Tibial artery (tissue), 4 donors: ENCODE measurements at regions not wholly inside any gene's neighbourhood (a gene's known extent, or its start where the extent isn't known, plus 50 kb on each side); places are given as distances from the start of the nearest gene placed in this dataset.

Source experiments
- DNase-seq, 2 donors: peaks; one replicate each; pipeline ENCODE4 v3.0.0-alpha.2; 2019
- H3K27ac ChIP-seq, 2 donors: fragments of 200-600 bp; sonication (generic) in 1 of 2; 1 replicate in 1 of 2; 2 replicates in 1 of 2; pipeline ENCODE4 v1.5.1; 2018 to 2019; ENCODE audit warnings: mild to moderate bottlenecking in 1 of 2
- H3K27me3 ChIP-seq, 2 donors: fragments of 200-600 bp; sonication (generic) in 1 of 2; one replicate each; pipeline versions ENCODE4 v1.5.1 to v1.6.0; 2016 to 2019
- H3K36me3 ChIP-seq, 3 donors: fragments of 200-600 bp; sonication (generic) in 2 of 3; one replicate each; pipeline ENCODE4 v1.5.1; 2016 to 2019; ENCODE audit warnings: mild to moderate bottlenecking in 2 of 3
- H3K4me1 ChIP-seq, 4 donors: fragments of 200-600 bp; sonication (generic) in 2 of 4; 1 replicate in 3 of 4; 2 replicates in 1 of 4; pipeline ENCODE4 v1.5.1; 2016 to 2019
- H3K4me3 ChIP-seq, 2 donors: fragments of 200-600 bp; sonication (generic) in 1 of 2; 1 replicate in 1 of 2; 2 replicates in 1 of 2; pipeline ENCODE4 v1.5.1; 2018 to 2019; ENCODE audit warnings: mild to moderate bottlenecking in 2 of 2
- H3K9me3 ChIP-seq, 3 donors: fragments of 200-600 bp; sonication (generic) in 1 of 3; one replicate each; pipeline ENCODE4 v1.5.1; 2016 to 2019
- intact Hi-C: fragments of 100-400 bp; cut with DNase I; formaldehyde crosslinking; loops from one replicate; pipeline ENCODE4 v1.15.0; 2023; ENCODE audit warnings: low total_unique reads
- TF ChIP-seq, protein P1 (sequence below), 2 experiments: fragments of 200-600 bp in 1 of 2; fragments of 450-650 bp in 1 of 2; IDR thresholded peaks; one replicate each; pipeline ENCODE4 v1.5.1; 2017 to 2019; ENCODE audit warnings: antibody characterized with exemption in 2 of 2, mild to moderate bottlenecking in 1 of 2, moderate library complexity in 1 of 2

DNA sequence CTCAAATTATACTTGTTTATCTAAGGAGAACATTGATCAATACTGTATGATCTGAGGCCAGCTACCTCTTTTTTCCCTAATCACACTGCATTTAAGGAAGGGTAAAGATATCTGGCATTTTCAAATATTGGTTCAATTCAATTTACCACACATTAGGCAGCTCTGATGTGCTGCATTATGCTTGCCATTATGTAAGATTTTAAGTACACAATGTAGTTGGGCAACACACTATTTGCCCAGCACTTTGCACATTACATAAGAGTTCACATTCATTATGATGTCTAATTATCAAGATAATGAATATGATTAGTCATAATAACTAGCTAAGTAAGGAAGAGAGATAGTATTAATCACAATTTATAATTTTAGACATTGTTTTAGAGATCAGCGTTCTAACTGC is 196.3 kb downstream of the BCHE start:
- TF ChIP-seq, protein P1, sequence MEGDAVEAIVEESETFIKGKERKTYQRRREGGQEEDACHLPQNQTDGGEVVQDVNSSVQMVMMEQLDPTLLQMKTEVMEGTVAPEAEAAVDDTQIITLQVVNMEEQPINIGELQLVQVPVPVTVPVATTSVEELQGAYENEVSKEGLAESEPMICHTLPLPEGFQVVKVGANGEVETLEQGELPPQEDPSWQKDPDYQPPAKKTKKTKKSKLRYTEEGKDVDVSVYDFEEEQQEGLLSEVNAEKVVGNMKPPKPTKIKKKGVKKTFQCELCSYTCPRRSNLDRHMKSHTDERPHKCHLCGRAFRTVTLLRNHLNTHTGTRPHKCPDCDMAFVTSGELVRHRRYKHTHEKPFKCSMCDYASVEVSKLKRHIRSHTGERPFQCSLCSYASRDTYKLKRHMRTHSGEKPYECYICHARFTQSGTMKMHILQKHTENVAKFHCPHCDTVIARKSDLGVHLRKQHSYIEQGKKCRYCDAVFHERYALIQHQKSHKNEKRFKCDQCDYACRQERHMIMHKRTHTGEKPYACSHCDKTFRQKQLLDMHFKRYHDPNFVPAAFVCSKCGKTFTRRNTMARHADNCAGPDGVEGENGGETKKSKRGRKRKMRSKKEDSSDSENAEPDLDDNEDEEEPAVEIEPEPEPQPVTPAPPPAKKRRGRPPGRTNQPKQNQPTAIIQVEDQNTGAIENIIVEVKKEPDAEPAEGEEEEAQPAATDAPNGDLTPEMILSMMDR (IDR thresholded peaks at IDR 0.05), result no peak
- peaks cover 0 to 15% (median 9%) of the 10 kb centered on the region in 4 donors for H3K4me1 ChIP-seq
- no peak for DNase-seq
- H3K4me3 ChIP-seq, result no peak overlapping the region
- no peaks in the 10 kb centered on the region for H3K9me3 ChIP-seq
- intact Hi-C loops, result no loop called here
- H3K36me3 ChIP-seq, result no peaks in the 10 kb centered on the region
- no peak overlapping the region for H3K27ac ChIP-seq
- no peaks in the 10 kb centered on the region for H3K27me3 ChIP-seq

DNA sequence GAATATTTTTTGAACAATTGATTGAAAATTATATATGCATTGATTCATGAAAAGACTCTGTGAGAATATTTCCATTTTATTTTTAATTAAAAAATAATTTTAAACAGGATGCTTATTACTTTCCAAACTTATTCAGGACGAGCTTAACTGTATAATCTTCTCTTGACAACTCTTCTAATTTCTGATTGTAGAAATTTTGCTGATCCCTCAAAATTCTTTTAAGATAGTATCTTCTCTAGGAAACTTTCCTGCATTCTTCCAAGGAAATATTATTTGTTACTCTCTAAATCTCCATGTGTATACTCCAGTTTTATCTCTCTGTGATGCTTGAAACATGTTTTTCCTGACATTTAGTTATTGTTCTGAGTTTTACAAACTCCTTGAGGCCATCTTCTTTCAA is 197.2 kb downstream of the BCHE start:
- intact Hi-C loops, result no loop called here
- Histone ChIP-seq H3K9me3 (no peaks in the 10 kb centered on the region), H3K36me3 (no peaks in the 10 kb centered on the region), H3K4me1 (peaks cover 0 to 15% (median 9%) of the 10 kb centered on the region in 4 donors), H3K27me3 (no peaks in the 10 kb centered on the region), H3K4me3 (no peak overlapping the region), H3K27ac (no peak overlapping the region)
- no peak for DNase-seq
- TF ChIP-seq, protein P1 (IDR thresholded peaks at IDR 0.05), result no peak

DNA sequence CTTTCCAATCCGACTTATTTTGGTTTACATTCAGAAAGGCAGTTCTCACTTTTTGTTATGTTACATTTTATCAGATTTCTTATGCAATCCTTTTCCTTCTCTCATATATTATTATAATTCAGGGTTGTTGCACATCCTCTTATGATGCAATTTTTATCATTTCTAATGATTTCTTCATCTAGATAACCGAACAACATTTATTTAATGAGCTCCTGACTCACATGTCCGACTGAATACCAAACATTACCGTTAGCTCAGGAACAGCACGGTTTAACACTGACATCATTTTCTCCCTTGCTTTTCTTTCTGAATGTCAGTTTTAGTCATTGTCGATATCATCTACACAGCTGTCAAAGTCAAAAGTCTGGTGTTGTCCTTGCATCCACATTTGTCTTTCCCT is 199.2 kb downstream of the BCHE start:
- Histone ChIP-seq H3K27ac (no peak overlapping the region), H3K4me1 (peaks cover 0 to 7% (median 3%) of the 10 kb centered on the region in 4 donors), H3K4me3 (no peak overlapping the region), H3K9me3 (no peaks in the 10 kb centered on the region), H3K36me3 (no peaks in the 10 kb centered on the region), H3K27me3 (no peaks in the 10 kb centered on the region)
- intact Hi-C loops, result no loop called here
- TF ChIP-seq, protein P1 (IDR thresholded peaks at IDR 0.05), result no peak
- DNase-seq, result no peak

DNA sequence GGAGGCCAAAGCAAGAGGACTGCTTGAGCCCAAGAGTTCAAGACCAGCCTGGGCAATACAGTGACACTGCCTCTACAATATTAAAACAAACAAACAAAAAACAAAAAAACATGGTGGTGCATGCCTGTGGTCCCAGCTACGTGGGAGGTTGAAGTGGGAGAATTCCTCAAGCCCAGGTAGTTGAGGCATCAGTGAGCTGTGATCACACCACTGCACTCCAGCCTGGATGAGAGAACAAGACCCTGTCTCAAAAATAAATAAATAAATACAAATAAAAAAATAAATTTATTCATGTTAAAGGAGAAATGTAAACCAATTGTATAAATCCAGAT is 200.6 kb downstream of the BCHE start:
- Histone ChIP-seq H3K36me3 (no peaks in the 10 kb centered on the region), H3K9me3 (no peaks in the 10 kb centered on the region)
- TF ChIP-seq, protein P1 (IDR thresholded peaks at IDR 0.05), result no peak

DNA sequence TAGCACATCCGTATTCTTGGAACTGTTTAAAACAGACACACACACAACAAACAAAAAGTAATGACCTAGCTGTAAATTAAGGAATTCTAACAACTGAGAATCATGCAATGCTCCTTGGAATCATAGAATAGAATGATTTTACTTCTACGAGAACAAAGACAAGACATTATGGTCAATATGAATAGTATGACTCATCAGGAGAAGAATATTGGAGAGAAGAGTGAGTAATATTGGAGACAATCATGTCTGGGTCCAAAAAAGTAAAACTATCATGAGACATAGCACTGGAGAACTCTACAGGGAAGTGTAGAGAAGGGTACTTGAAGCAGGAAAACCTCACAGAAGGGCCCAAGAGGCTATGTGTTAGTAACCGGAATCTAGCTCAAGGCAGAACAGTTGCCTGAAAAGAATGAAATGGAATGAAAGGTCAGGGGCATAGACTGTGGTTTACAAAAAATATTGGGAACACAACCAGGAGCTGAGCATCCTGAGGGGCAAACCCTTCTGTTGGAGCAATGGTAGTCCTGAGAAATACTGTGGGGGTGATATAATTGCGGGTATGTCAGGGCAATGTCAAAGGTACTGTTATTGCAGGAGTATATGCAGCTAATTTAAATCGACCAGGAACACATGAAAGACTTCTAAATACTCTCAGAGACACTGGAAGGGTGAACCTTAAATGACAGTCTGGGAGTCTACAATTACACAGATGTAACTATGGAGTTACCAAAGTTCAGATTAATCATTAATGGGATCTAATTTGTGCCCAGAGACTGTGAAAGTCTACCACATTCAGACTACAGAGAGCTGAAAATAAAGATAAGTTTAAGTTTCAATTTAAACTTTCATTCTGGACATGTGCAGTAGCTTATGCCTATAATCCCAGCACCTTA is 201.2 kb downstream of the BCHE start:
- DNase-seq, result no peak
- no peak overlapping the region for H3K4me3 ChIP-seq
- H3K9me3 ChIP-seq, result no peaks in the 10 kb centered on the region
- no peak overlapping the region for H3K27ac ChIP-seq
- H3K27me3 ChIP-seq, result no peaks in the 10 kb centered on the region
- no peaks in the 10 kb centered on the region for H3K36me3 ChIP-seq
- TF ChIP-seq, protein P1 (IDR thresholded peaks at IDR 0.05), result no peak
- intact Hi-C loops, result no loop called here
- H3K4me1 ChIP-seq, result no peaks in the 10 kb centered on the region

More for the DNA sequence above, 200.6 kb downstream of the BCHE start:
- intact Hi-C loops, result no loop called here
- Histone ChIP-seq H3K4me3 (no peak overlapping the region), H3K4me1 (no peaks in the 10 kb centered on the region), H3K27ac (no peak overlapping the region), H3K27me3 (no peaks in the 10 kb centered on the region)
- no peak for DNase-seq
